SKM-1 (cell line): ENCODE measurements at regions not wholly inside any gene's neighbourhood (a gene's known extent, or its start where the extent isn't known, plus 50 kb on each side); places are given as distances from the start of the nearest gene placed in this dataset.
"Not testable (repeated sequence)": the region's sequence is repeated elsewhere in the genome, so short reads cannot be mapped to it uniquely, and the experiment has no call there.

Experiments
- DNase-seq: peaks from one replicate; lab custom pipeline; 2025; ENCODE audit not compliant: unreplicated experiment; lab: John Stamatoyannopoulos, UW

DNA sequence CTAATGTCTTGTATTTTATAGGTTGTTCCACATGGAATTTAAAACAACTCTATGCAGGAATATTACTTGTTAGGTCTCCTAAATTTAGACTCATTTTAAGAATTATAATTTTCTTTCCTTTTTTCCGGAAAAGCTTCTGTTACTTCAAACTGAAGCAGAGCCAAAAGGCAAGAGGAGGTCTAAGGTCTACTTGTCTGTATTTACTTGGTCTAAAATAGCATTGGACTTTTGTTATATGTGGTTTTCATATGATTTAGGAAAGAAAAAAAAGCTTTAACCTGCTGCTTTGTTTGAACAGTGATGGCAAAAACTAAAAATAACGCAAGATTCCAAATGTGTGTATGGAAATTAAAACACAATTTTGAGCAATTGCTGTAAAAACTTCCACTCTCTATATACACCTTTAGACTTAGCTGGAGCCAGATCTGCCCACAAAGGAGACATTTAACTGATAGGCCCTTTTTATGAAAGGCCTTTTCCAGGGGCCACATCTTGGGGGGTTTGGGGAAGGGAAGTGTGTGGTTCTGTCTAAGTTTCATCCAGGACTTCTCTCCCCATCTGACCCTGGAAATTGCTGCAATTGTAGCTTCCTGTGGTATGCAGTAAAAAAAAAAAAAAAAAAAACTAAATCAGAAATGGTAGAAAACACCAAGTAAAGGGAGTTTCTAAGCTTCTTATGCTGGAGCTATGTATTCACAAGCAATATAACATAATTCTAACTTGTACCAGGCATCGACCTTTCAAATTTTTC is 307.7 kb upstream of the MEF2C start:
- no peak for DNase-seq

DNA sequence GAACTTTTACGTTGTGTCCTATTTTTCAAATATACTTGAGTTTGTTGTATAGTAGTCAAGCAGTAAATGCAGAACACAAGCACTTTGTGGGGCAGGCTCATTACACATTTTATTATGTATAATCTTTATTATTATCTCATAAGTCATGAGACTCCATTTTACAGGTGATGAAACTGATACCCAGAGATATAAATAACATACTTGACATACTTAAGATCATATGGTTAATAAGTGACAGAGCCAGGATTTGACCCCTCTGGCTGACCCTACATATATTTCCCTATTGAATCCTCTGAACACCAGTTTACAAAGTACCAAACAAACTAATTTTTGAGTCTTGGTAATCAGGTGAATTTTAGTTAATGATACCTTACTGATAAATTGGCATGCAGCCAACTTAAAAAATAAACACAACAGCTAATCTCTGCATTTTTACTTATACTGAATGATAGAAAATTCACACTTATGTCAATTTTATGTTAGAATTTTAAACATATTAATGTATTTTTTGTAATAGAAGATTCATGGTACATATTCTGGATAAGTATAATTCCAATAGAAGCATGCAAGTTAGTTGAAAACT is 305.0 kb upstream of the MEF2C start:
- DNase-seq, result no peak

DNA sequence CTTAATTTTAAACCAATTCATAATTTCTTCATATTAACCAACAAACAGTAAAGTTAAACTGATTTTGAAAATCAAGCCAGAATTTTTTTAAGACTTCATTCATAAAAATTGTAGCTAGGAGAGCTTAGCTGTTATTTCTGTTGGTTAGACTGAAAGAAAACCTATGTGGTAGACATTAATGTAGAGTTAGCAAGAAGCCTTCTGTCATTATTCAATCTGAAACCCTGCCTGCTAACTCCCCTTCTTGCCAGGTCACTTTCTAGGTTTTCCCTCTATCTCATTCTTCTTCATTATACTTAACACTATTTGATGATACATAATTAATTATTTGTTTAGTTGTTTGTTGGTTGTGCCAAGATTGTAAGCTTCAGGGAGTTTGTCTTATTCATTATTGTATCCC is 304.3 kb upstream of the MEF2C start:
- DNase-seq, result no peak

DNA sequence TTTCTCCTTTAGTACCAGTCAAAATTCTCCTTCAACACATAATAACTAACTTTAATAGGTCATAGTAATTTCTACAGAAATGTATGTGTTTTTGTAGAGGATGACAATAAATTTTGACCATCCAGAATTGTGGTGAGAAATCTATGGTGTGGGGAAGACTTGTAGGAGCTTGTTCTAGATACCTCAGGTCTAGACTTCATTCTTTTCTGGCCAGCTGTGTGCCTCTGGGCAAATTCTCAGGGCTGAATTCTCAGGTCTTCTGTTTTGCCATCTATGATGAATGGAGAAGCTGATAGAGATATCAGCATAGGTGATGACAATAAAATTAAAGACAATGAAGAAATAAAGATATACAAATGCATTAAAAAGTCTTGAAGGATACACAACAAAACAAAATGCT is 298.6 kb upstream of the MEF2C start:
- DNase-seq, result no peak

DNA sequence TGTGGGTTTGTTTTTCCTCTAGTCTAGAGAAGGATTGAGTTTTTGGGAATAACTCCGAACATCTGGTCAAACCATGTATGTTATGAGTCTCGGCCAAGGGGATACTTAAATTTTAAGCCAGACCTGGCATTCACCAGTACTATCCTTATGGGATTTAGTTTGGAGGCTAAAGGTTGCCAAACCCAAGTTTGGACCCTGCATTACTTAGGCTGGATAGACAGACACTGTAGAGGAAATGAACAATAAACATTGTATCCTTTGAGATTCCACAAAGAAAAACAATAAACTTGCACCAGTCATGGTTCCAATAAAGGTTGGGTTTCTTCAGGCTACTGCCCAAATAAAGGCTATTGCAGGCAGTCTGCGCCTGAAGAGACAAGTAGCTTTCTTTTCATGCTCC is 296.7 kb upstream of the MEF2C start:
- DNase-seq, result no peak

DNA sequence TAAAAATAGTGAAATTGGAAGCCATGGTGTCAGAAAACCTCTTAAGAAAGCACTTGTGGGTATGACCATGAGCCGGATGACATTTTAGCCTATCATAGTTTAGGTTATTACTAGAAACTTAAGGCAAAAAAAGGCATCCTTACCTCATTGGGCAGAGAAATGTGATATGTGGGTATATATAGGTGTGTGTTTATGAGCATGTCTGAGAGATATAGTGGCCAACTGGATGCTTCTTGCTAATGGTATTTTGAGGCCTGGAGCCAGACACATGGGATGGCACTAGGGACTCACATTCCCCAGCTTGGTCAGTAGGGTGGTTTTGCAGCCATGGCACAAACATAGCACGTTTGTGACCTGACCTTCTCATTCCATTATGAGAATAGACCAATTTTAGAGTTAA is 295.6 kb upstream of the MEF2C start:
- no peak for DNase-seq

DNA sequence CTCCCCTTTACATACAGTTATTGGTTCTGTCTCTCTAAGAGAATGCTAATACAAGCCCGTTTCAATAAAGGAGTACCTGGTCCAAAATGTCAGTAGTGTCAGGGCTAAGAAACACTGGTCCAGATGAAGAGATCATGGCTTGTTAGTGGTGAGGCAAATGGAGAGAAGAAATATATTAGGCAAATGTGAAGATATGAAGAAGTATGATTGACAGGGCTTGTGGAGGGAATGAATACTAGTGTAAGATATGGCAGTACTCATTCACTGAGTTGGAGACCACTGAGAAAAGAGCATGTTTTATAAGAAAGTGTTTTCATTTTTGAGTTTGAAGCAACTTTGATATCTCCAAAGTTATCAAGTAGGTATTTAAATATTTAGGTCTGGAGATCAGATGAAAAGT is 290.5 kb upstream of the MEF2C start:
- DNase-seq, result no peak

DNA sequence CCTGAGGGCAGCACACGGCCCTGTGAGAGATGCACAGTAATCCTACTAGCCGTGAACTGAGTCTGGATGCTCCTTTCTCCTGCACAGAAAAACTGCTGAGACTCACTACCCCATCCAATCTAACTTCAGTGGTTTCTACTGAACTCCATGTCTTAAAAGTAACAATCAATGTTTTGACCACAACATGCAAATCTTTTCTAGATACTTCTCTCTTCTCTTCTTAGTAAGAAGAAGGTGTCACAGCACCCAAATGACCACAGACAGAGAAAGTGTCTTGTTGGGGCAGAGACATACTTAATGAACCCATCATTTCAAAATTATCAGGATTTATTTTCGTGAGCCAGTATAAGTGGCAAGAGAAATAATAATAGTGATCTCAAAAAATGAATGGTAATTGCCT is 285.8 kb upstream of the MEF2C start:
- DNase-seq, result no peak

DNA sequence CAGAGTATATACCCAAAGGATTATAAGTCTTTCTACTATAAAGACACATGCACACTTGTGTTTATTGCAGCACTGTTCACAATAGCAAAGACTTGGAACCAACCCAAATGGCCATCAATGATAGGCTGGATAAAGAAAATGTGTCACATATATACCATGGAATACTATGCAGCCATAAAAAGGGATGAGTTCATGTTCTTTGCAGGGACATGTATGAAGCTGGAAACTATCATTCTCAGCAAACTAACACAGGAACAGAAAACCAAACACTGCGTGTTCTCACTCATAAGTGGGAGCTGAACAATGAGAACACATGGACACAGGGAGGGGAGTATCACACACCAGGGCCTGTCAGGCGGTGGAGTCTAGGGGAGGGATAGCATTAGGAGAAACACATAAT is 281.7 kb upstream of the MEF2C start:
- not testable (repeated sequence) for DNase-seq

DNA sequence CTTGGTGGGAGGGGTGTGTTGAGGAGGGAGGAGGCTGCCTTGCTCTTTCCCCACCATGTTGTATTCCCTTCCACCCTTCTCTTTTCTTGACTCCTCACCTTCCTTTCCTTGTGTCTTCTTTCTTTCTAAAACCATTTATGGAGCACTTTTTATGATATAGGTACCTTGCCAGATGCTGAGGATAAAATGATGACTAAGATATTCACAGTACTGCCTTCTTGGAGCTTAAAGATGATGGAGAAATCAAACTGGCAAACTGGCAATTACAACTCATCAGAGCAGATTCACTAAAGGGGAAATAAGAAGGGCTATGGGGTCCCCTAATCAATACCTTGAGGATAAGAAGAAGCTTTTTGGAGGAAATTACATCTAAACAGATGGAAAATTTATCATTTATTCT is 273.2 kb upstream of the MEF2C start:
- DNase-seq, result no peak

DNA sequence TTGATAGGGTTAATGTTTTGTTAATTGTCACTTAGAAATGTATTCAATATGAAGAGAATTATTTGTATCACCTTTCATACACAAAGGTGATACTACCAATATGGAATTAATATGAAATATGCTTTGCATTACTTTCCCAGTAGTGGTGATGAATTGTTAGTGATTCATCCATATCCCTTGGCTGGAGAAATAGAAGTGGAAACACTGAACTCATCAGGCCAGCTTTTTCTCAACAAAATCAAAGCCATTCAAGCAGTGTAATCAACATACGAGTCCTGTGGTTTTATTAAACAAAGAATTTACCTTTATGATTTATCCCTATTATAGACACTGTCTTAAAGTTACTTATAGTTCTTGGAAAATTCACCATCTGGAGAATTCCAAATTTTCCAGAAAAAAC is 264.0 kb upstream of the MEF2C start:
- no peak for DNase-seq

DNA sequence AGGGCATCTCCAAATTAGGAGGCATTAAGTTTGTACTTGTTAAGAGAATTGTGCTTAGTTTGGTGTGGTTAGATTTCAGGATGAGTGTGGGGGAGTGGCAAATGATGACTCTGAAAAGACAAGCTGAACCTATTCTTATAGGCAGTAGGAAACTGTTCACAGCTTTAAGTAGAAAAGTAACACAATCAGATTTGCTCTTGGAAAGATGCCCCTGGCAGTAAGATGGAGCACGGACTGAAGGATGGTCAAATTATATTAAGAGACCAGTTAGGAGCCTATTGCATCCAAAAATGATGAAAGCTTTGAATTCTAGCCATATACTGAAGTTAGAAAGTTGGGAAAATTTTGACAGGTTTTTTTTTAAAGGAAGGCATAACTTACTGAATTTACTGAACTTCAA is 254.2 kb upstream of the MEF2C start:
- DNase-seq, result no peak

DNA sequence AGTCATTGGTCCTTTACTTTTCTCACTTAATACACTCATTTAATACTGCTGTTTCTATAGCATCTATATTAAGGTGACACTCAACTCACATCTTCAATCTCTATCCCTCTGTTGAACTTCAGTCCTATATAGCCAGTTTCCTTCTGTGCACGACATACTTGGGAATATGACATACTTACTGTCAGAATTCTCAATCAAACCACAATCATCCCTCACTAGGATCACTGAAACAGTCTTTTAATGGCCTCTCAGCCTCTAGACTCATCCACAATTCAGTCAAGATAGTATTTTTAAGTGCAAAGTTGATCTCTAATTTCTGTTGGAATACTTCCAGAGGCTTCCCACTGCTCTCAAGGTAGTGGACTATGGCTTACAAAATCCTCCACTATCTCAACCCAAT is 251.0 kb upstream of the MEF2C start:
- no peak for DNase-seq

DNA sequence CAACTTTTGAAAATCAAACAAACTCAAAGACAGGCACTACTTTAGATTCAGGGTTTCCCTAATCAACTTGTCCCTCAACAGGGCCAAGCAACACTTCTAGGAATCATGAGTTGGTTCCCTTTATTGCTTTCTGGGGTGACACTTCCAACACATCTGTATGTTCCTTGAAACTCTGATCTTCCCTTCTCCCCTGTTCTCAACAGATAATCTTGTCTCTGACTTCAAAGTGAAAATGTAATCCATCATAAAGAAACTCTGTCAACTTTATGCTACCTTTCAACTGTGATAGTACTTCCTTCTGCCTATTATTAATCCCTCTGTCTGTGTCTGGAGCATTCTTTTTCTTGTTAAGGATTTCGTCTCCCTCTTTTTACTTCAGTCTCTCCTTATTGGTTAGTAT is 250.1 kb upstream of the MEF2C start:
- DNase-seq, result no peak

DNA sequence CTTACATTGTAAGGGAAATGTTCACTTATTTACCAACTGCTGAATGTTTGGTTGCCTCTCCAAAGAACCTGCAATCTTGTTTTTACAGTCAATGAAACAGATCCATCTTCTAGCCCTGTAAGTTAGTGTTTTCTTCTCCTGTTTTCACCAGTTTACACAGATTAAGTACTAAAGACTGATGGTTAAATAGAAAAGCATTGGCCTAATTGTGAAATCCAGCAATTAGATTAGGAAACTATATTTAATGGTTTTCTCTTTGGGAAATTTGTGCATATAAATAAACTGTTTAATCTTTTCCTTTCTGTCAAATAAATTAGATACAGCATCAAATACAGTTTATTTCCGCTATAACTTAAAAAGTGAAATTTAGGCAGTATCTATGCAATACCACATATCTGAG is 247.9 kb upstream of the MEF2C start:
- no peak for DNase-seq

DNA sequence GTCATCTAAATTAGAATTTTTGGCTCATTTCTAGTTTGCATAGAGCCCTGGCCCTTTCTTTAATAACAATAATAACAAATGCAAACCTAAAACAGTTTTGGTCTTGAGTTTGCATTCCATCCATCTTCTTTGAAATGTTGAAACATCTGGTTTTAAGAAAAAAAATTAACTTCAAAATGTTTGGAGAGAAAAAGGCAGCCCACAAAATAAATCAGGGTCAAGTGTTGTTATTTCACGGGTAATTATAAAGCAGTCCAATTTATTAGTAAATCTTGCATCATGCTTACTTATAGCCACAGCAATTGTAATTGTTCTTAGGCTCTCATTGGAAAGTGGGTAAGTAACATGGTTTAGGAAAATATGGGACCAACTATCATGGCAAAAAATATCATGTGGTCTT is 247.0 kb upstream of the MEF2C start:
- no peak for DNase-seq

DNA sequence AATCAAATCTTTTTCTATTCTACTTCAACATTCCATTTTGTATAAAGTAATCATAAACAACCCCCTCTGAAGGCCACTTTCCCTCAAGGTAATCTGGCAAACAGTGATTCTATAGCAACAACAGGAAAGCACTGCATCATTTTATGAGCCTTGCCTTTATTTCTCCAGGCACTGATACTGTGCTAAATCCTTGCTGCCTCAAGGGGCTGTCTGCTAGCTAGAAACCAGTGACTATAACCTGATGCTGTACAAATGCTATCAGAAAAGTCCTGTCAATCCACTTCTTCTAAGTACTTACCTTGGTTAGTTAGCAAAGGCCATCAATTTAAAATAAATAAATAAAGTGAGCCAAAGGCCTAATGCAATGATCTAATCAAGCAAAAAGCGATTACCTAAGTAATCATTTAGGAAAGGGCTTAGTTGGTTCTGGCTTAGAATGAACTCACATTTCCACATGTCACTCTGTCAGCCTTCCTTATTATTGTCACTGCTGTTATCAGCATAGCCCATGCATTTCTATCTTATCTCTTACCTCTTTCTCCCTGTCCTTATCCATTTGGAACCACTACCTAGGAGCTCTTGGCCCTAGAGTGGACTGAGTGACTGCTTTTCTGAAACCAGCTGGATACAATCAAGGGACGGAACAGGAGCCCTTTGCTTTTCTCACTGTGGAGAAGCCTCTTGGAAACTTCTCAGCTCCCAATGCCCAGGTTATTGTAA is 246.1 kb upstream of the MEF2C start:
- no peak for DNase-seq

DNA sequence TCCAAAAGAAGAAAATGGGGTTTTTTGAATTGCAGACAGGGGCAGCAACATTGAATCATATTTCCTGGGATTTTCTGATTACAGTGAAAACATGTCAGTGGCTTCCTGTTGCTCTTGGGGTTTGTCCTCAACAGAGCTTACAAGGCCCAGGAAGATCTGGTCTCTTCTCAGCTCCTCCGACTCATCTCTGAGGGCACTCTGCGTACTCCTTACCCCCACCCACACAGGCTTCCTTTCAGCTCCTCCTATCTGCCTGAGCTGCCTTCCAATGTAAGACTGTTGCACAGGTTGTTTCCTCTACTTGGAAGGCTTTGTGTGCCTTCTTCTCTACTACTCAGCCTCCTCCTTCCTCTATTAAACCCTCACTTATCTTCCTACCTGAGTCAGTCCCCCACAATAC is 245.1 kb upstream of the MEF2C start:
- no peak for DNase-seq

DNA sequence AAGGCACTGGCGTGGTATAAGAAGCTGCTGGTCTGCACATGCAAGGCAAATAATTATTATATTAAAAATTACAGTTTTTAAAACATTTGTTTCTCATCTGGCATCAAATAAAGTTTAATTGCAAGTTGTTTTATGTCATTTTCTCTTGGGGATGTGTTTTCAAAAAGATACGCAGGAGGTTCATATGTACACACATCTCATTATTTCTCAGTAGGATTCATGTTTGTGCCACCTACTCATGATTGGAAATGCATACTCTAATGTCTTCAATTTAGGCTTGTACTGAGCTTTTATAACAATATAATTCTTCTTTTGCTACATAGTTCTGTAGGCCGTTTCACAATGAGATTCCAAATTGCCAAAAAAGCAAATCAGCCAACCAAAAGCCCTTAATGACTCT is 244.2 kb upstream of the MEF2C start:
- DNase-seq, result no peak

DNA sequence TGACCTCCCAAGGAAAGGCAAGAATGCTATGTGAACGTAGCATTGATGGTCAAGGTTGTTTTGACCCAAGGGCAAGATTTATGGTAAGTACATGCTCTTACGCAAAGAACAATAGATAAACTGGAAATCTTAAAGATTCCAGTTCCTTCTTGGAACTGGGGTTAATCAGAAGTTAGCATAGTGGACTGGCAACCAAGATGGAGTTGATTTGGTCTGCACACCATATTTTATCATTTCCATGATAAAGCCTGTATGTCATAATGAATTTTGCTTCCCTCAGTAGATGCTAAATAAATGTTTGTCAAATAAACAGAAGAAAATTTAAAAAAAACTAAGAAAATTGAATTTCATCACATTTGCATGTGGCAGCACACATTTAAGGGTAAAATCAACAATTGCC is 242.4 kb upstream of the MEF2C start:
- no peak for DNase-seq

DNA sequence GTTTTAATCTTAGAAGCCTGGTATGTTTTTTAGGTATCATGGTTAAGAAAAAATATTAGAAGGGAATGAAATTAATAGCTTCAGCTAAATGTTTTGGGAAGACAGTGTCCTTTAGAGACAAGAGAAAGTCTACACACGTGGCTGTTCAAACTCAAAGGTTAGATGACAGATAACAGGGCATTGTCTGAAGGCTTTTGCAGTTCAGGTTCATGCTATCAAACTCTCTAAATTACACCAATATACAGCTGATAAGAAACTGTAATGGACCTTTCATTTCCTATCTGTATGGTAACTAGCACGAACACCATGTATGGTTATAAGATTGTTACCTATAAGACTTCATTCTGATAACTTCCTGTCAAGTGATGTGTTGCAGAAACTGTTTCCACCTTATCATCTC is 240.6 kb upstream of the MEF2C start:
- no peak for DNase-seq

DNA sequence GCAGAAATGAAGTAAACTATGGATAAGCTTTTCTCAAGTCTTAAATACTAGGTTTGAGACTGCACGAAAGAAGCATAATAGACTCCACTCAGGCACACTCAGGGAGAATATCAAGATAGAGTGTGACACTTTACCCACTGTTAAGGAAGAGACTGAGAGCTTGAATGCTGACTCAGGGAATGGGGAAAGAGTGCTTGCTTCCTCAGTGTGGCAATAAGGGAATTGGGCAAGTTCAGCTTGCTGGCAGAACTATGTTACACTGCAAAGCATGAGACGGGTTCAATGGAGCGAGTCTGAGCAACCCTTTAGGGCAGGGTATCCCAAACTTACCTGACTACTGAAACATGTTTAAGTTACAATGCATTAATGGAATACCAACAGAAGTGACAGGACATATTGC is 237.7 kb upstream of the MEF2C start:
- peak; percentile 77 for DNase-seq
